Thoracic aorta (tissue), 2 donors: ENCODE measurements at regions not wholly inside any gene's neighbourhood (a gene's known extent, or its start where the extent isn't known, plus 50 kb on each side); places are given as distances from the start of the nearest gene placed in this dataset.
"Not testable (repeated sequence)": the region's sequence is repeated elsewhere in the genome, so short reads cannot be mapped to it uniquely, and the experiment has no call there.

Experiments used
- ATAC-seq: fragments of 150-250 bp; one replicate; pipeline ENCODE4 v1.8.0; 2017; ENCODE audit warnings: low read depth; ENCODE audit not compliant: insufficient number of reproducible peaks, low FRiP score
- DNase-seq: peaks from one replicate; pipeline ENCODE4 v3.0.0-alpha.2; 2020; ENCODE audit warnings: low spot score
- H3K27ac ChIP-seq, 2 donors: fragments of 200-600 bp; sonication (generic); 1 replicate in 1 of 2; 2 replicates in 1 of 2; pipeline ENCODE4 v1.5.1; 2016; ENCODE audit warnings: mild to moderate bottlenecking in 2 of 2, moderate library complexity in 2 of 2
- H3K27me3 ChIP-seq: fragments of 200-600 bp; sonication (generic); replicated peaks from 2 replicates; pipeline ENCODE4 v1.6.0; 2016; ENCODE audit warnings: mild to moderate bottlenecking; ENCODE audit not compliant: insufficient read depth
- H3K36me3 ChIP-seq: fragments of 200-600 bp; sonication (generic); one replicate; pipeline ENCODE4 v1.5.1; 2016
- H3K4me1 ChIP-seq, 2 donors: fragments of 200-600 bp; sonication (generic); 1 replicate in 1 of 2; 2 replicates in 1 of 2; pipeline versions ENCODE4 v1.5.1 to v1.6.0; 2016; ENCODE audit warnings: low read depth in 2 of 2, mild to moderate bottlenecking in 1 of 2; ENCODE audit not compliant: control insufficient read depth in 1 of 2
- H3K4me3 ChIP-seq: fragments of 200-600 bp; sonication (generic); 2 replicates; pipeline ENCODE4 v1.5.1; 2016; ENCODE audit warnings: mild to moderate bottlenecking
- H3K9me3 ChIP-seq: fragments of 200-600 bp; sonication (generic); 2 replicates; pipeline ENCODE4 v1.5.1; 2016
- CTCF ChIP-seq: fragments of 200-600 bp; sonication (generic); IDR thresholded peaks from one replicate; pipeline ENCODE4 v1.5.1; 2019; ENCODE audit warnings: antibody characterized with exemption

GRCh38 chr2:200119236-200119635 lies 163.9 kb downstream of the MAIP1 start:
- Histone ChIP-seq H3K27me3 (no peaks in the 10 kb centered on the region), H3K27ac (no peak overlapping the region), H3K9me3 (no peaks in the 10 kb centered on the region), H3K4me1 (no peaks in the 10 kb centered on the region), H3K36me3 (no peaks in the 10 kb centered on the region), H3K4me3 (no peak overlapping the region)
- TF ChIP-seq CTCF: no peak
- DNase-seq: no peak
- ATAC-seq: no peak

- no peak for TF ChIP-seq CTCF
- H3K4me3 ChIP-seq: no peak overlapping the region
- no peaks in the 10 kb centered on the region for H3K27me3 ChIP-seq
- H3K4me1 ChIP-seq: no peaks in the 10 kb centered on the region
- H3K9me3 ChIP-seq: no peaks in the 10 kb centered on the region
- ATAC-seq: no peak
- DNase-seq: no peak
- H3K36me3 ChIP-seq: no peaks in the 10 kb centered on the region
- no peak overlapping the region for H3K27ac ChIP-seq
Measured at GRCh38 chr2:200121931-200122330, 166.5 kb downstream of the MAIP1 start.

- Histone ChIP-seq H3K4me3 (no peak overlapping the region), H3K4me1 (no peaks in the 10 kb centered on the region)
Measured at GRCh38 chr2:200122683-200123082, 167.3 kb downstream of the MAIP1 start.

GRCh38 chr2:200124665-200125368 lies 169.4 kb downstream of the MAIP1 start:
- DNase-seq, H3K4me3 ChIP-seq, H3K27ac ChIP-seq, ATAC-seq, H3K9me3 ChIP-seq, H3K27me3 ChIP-seq, H3K4me1 ChIP-seq, H3K36me3 ChIP-seq: not testable (repeated sequence)

More at GRCh38 chr2:200122683-200123082, 167.3 kb downstream of the MAIP1 start:
- ATAC-seq (no peak), DNase-seq (no peak)
- Histone ChIP-seq H3K9me3 (no peaks in the 10 kb centered on the region), H3K36me3 (no peaks in the 10 kb centered on the region), H3K27ac (no peak overlapping the region), H3K27me3 (no peaks in the 10 kb centered on the region)
- no peak for TF ChIP-seq CTCF

- H3K36me3 ChIP-seq: no peaks in the 10 kb centered on the region
- H3K4me3 ChIP-seq: no peak overlapping the region
- H3K9me3 ChIP-seq: no peaks in the 10 kb centered on the region
- no peak overlapping the region for H3K27ac ChIP-seq
- no peaks in the 10 kb centered on the region for H3K4me1 ChIP-seq
- H3K27me3 ChIP-seq: no peaks in the 10 kb centered on the region
- ATAC-seq (no peak), DNase-seq (no peak)
- no peak for TF ChIP-seq CTCF
Measured at GRCh38 chr2:200125444-200126284, 170.3 kb downstream of the MAIP1 start.

- not testable (repeated sequence) for H3K9me3 ChIP-seq, H3K36me3 ChIP-seq, DNase-seq, H3K27me3 ChIP-seq, ATAC-seq, H3K4me1 ChIP-seq, H3K4me3 ChIP-seq, H3K27ac ChIP-seq
Measured at GRCh38 chr2:200126285-200126670, 170.9 kb downstream of the MAIP1 start.

GRCh38 chr2:200126680-200127079 lies 171.3 kb downstream of the MAIP1 start:
- ATAC-seq: not testable (repeated sequence)

More at GRCh38 chr2:200126680-200127079, 171.3 kb downstream of the MAIP1 start:
- H3K4me3 ChIP-seq, H3K27me3 ChIP-seq, H3K4me1 ChIP-seq, H3K36me3 ChIP-seq, DNase-seq, H3K27ac ChIP-seq, H3K9me3 ChIP-seq: not testable (repeated sequence)
